ENCODE measurements at regions not wholly inside any gene's neighbourhood (a gene's known extent, or its start where the extent isn't known, plus 50 kb on each side); places are given as distances from the start of the nearest gene placed in this dataset.

GRCh38 chr11:21761000-21761399 lies 431.9 kb upstream of the ANO5 start:
- Histone ChIP-seq H3K4me3 (no peak overlapping the region), H3K4me1 (replicated peaks in 1 of 2) (no peaks in the 10 kb centered on the region), H3K36me3 (replicated peaks in 1 of 2) (no peaks in the 10 kb centered on the region), H3K27ac (no peak overlapping the region), H3K27me3 (no peaks in the 10 kb centered on the region), H3K9me3 (replicated peaks in 1 of 3) (no peaks in the 10 kb centered on the region)
- intact Hi-C loops (cut with DNase I) = no loop called here
- no peak for TF ChIP-seq CTCF (IDR thresholded peaks at IDR 0.05)
- no peak for TF ChIP-seq POLR2A (IDR thresholded peaks at IDR 0.05)
- DNase-seq = no peak
- 68 to 82% (median 81%) methylated on average over 3 of the region's 3 CpGs for WGBS, 4 donors

- H3K27ac ChIP-seq = no peak overlapping the region
- H3K4me3 ChIP-seq = no peak overlapping the region
- DNase-seq = no peak
- WGBS, 4 donors = 65 to 78% (median 71%) methylated on average over 3 of the region's 3 CpGs
- no peaks in the 10 kb centered on the region for H3K9me3 ChIP-seq (replicated peaks in 1 of 3)
- TF ChIP-seq CTCF (IDR thresholded peaks at IDR 0.05) (no peak), POLR2A (IDR thresholded peaks at IDR 0.05) (no peak)
- H3K4me1 ChIP-seq (replicated peaks in 1 of 2) = no peaks in the 10 kb centered on the region
- H3K27me3 ChIP-seq = no peaks in the 10 kb centered on the region
- H3K36me3 ChIP-seq (replicated peaks in 1 of 2) = no peaks in the 10 kb centered on the region
- intact Hi-C loops (cut with DNase I) = no loop called here
These were observed 424.5 kb upstream of the ANO5 start for GRCh38 chr11:21768388-21768787.

- WGBS, 4 donors = 59 to 75% (median 61%) methylated on average over 3 of the region's 3 CpGs
- Histone ChIP-seq H3K9me3 (replicated peaks in 1 of 3) (no peaks in the 10 kb centered on the region), H3K4me3 (no peak overlapping the region), H3K4me1 (replicated peaks in 1 of 2) (no peaks in the 10 kb centered on the region), H3K27ac (no peak overlapping the region), H3K27me3 (no peaks in the 10 kb centered on the region), H3K36me3 (replicated peaks in 1 of 2) (no peaks in the 10 kb centered on the region)
- no peak for TF ChIP-seq CTCF (IDR thresholded peaks at IDR 0.05)
- no peak for TF ChIP-seq POLR2A (IDR thresholded peaks at IDR 0.05)
- DNase-seq = no peak
- intact Hi-C loops (cut with DNase I) = no loop called here
These were observed 423.7 kb upstream of the ANO5 start for GRCh38 chr11:21769188-21769587.

- Histone ChIP-seq H3K36me3 (replicated peaks in 1 of 2) (no peaks in the 10 kb centered on the region), H3K4me3 (no peak overlapping the region), H3K27me3 (no peaks in the 10 kb centered on the region), H3K9me3 (replicated peaks in 1 of 3) (no peaks in the 10 kb centered on the region), H3K4me1 (replicated peaks in 1 of 2) (no peaks in the 10 kb centered on the region), H3K27ac (no peak overlapping the region)
- no peak for DNase-seq
- TF ChIP-seq POLR2A (IDR thresholded peaks at IDR 0.05) (no peak), CTCF (IDR thresholded peaks at IDR 0.05) (no peak)
- WGBS, 4 donors = 6 to 19% (median 15%) methylated on average over 1 of the region's 1 CpG
- intact Hi-C loops (cut with DNase I) = no loop called here
These were observed 421.8 kb upstream of the ANO5 start for GRCh38 chr11:21771097-21771496.
